HEK293T (cell line): ENCODE measurements at regions not wholly inside any gene's neighbourhood (a gene's known extent, or its start where the extent isn't known, plus 50 kb on each side); places are given as distances from the start of the nearest gene placed in this dataset.

Source experiments
- CTCF ChIA-PET: fragments of 350-600 bp; formaldehyde crosslinking; extraction: SDS; loops from one replicate; lab custom pipeline; 2021; ENCODE audit warnings: antibody characterized with exemption, inconsistent platforms; lab: Yijun Ruan, JAX
- POLR2A ChIA-PET: fragments of 350-600 bp; formaldehyde crosslinking; extraction: SDS; loops from one replicate; lab custom pipeline; 2020; ENCODE audit warnings: antibody characterized with exemption, inconsistent platforms; lab: Yijun Ruan, JAX
- DNase-seq: peaks from one replicate; pipeline ENCODE4 v3.0.0; 2012; ENCODE audit warnings: mixed read lengths; ENCODE audit errors: extremely low spot score
- ARNT ChIP-seq: fragments of 450-650 bp; IDR thresholded peaks from 2 replicates; pipeline ENCODE4 v1.6.1; 2017; ENCODE audit warnings: mild to moderate bottlenecking
- BHLHE40 ChIP-seq: fragments of 450-650 bp; IDR thresholded peaks from 2 replicates; pipeline ENCODE4 v1.6.1; 2016; ENCODE audit warnings: mild to moderate bottlenecking, moderate library complexity, borderline replicate concordance
- CTBP1 ChIP-seq: fragments of 450-650 bp; IDR thresholded peaks from 2 replicates; pipeline ENCODE4 v1.6.1; 2016; ENCODE audit warnings: borderline replicate concordance
- ELF4 ChIP-seq: fragments of 450-650 bp; IDR thresholded peaks from 2 replicates; pipeline ENCODE4 v1.6.1; 2017; ENCODE audit warnings: antibody characterized with exemption
- FOXA1 ChIP-seq: fragments of 450-650 bp; IDR thresholded peaks from 2 replicates; pipeline ENCODE4 v1.6.1; 2016; ENCODE audit warnings: mild to moderate bottlenecking
- FOXK2 ChIP-seq: fragments of 450-650 bp; IDR thresholded peaks from 2 replicates; pipeline ENCODE4 v1.6.1; 2016; ENCODE audit warnings: mild to moderate bottlenecking
- FOXM1 ChIP-seq: fragments of 450-650 bp; IDR thresholded peaks from 2 replicates; pipeline ENCODE4 v1.6.1; 2017; ENCODE audit warnings: mild to moderate bottlenecking, borderline replicate concordance
- HDGF ChIP-seq: fragments of 450-650 bp; IDR thresholded peaks from 2 replicates; pipeline ENCODE4 v1.6.1; 2017; ENCODE audit warnings: antibody characterized with exemption, borderline replicate concordance
- L3MBTL2 ChIP-seq: fragments of 450-650 bp; conservative IDR thresholded peaks from 2 replicates; pipeline ENCODE4 v1.6.1; 2016; ENCODE audit warnings: mild to moderate bottlenecking
- LEF1 ChIP-seq: fragments of 450-650 bp; IDR thresholded peaks from 2 replicates; pipeline ENCODE4 v1.6.1; 2017; ENCODE audit warnings: mild to moderate bottlenecking, borderline replicate concordance
- NFRKB ChIP-seq: fragments of 450-650 bp; IDR thresholded peaks from 2 replicates; pipeline ENCODE4 v1.6.1; 2016; ENCODE audit warnings: mild to moderate bottlenecking, moderate library complexity
- PKNOX1 ChIP-seq: fragments of 450-650 bp; IDR thresholded peaks from 2 replicates; pipeline ENCODE4 v1.6.1; 2016
- SP1 ChIP-seq: fragments of 450-650 bp; IDR thresholded peaks from 2 replicates; pipeline ENCODE4 v1.6.1; 2017
- SUZ12 ChIP-seq: fragments of 450-650 bp; IDR thresholded peaks from 2 replicates; pipeline ENCODE4 v1.6.1; 2016; ENCODE audit warnings: mild to moderate bottlenecking
- TARDBP ChIP-seq: fragments of 450-650 bp; IDR thresholded peaks from 2 replicates; pipeline ENCODE4 v1.6.1; 2016
- ZNF384 ChIP-seq: fragments of 450-650 bp; IDR thresholded peaks from 2 replicates; pipeline ENCODE4 v1.6.1; 2016

GRCh38 chr2:226076529-226076928 is 677.0 kb downstream of the NYAP2 start:
- DNase-seq = no peak
- no peak for TF ChIP-seq FOXA1
- no peak for TF ChIP-seq TARDBP
- no peak for TF ChIP-seq LEF1
- TF ChIP-seq FOXM1 = no peak
- no peak for TF ChIP-seq ARNT
- TF ChIP-seq ELF4 = no peak
- no peak for TF ChIP-seq SP1
- no peak for TF ChIP-seq SUZ12
- TF ChIP-seq NFRKB = no peak
- no peak for TF ChIP-seq ZNF384
- TF ChIP-seq HDGF = no peak
- no peak for TF ChIP-seq FOXK2
- CTCF ChIA-PET = no interaction called here
- POLR2A ChIA-PET = no interaction called here

- no peak for TF ChIP-seq ELF4
- TF ChIP-seq NFRKB = no peak
- no peak for TF ChIP-seq FOXA1
- no peak for TF ChIP-seq HDGF
- no peak for TF ChIP-seq L3MBTL2
- TF ChIP-seq FOXK2 = no peak
- no peak for TF ChIP-seq LEF1
- TF ChIP-seq ARNT = no peak
- TF ChIP-seq SUZ12 = no peak
- TF ChIP-seq CTBP1 = no peak
- no peak for TF ChIP-seq SP1
- no peak for TF ChIP-seq PKNOX1
- no peak for TF ChIP-seq BHLHE40
- no peak for TF ChIP-seq FOXM1
- TF ChIP-seq ZNF384 = no peak
- TF ChIP-seq TARDBP = no peak
- CTCF ChIA-PET = interaction anchor here (0.6 kb wide), 1 partner anchor 317 kb away, joined by 3 read pairs; no protein-coding TSS in a partner anchor
- no peak for DNase-seq
- POLR2A ChIA-PET = no interaction called here
Measured at GRCh38 chr2:226074391-226074790, 674.9 kb downstream of the NYAP2 start.

DNA sequence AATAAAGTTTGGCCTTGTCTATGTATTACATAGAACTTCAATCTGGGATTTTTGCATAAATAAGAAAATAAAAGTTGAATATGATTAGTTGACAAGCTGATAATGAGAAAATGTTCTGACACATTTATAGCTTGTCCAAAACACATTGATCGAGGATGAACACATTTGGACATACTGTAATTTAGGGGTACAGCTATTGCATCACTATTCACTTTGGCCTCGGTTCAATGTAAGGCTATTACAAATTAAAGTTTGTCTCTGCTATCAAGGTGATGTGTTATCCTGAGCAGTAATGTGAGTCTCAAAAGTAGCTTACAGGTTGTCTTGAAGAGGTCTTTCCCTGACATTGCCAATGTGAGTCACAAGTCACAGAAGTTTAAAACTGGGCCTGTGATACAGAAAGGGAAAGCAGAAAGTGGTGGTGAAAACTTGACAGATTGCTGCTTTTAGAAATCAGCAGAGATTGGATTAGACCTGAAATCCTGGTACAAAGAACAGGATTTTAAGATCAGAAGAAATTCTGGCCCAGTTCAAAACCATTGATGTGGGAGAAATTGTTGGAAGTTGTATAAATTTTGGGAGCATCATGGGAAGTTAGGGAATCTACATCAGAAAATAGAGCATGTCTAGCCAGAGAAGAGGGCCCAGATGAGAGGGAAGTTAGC is 674.1 kb downstream of the NYAP2 start:
- ChIA-PET POLR2A (no interaction called here), CTCF (no interaction called here)
- DNase-seq = no peak
- TF ChIP-seq ZNF384 (no peak), LEF1 (no peak), FOXK2 (no peak), CTBP1 (no peak), L3MBTL2 (no peak), TARDBP (no peak), PKNOX1 (no peak), SP1 (no peak), BHLHE40 (no peak), FOXA1 (no peak), FOXM1 (no peak)

DNA sequence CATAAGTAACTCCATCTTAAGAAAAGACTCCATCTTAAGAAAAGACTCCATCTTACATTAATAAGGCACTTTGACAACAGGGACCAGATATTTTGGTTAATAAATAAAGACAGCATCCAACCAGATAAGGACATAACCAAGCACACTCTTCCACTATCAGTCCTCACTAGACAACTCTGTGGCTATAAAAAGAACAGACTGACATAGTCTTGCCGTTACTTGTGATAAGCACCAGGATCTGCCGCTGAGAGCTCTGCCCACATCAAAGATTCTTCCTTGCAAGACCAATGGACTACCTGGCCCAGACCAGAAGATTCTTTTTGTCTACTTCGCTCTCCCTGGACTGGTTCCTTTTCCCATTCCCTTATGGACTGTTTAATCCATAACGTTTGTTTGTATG is 667.4 kb downstream of the NYAP2 start:
- ChIA-PET POLR2A (no interaction called here), CTCF (no interaction called here)
- TF ChIP-seq SP1 = no peak
- no peak for TF ChIP-seq PKNOX1
- no peak for TF ChIP-seq LEF1
- no peak for TF ChIP-seq FOXK2
- TF ChIP-seq L3MBTL2 = no peak
- no peak for TF ChIP-seq ZNF384
- no peak for TF ChIP-seq CTBP1
- TF ChIP-seq ARNT = no peak
- no peak for TF ChIP-seq SUZ12
- no peak for TF ChIP-seq ELF4
- TF ChIP-seq BHLHE40 = no peak
- TF ChIP-seq FOXM1 = no peak
- no peak for TF ChIP-seq FOXA1
- TF ChIP-seq NFRKB = no peak
- TF ChIP-seq TARDBP = no peak
- DNase-seq = no peak

GRCh38 chr2:226066391-226066790 is 666.9 kb downstream of the NYAP2 start:
- POLR2A ChIA-PET = no interaction called here
- CTCF ChIA-PET = no interaction called here
- no peak for DNase-seq
- TF ChIP-seq PKNOX1 (no peak), TARDBP (no peak), LEF1 (no peak), FOXM1 (no peak), NFRKB (no peak), BHLHE40 (no peak), ELF4 (no peak), ZNF384 (no peak), SP1 (no peak), SUZ12 (no peak), L3MBTL2 (no peak), ARNT (no peak), CTBP1 (no peak), FOXA1 (no peak), HDGF (no peak)
